ENCODE measurements at regions not wholly inside any gene's neighbourhood (a gene's known extent, or its start where the extent isn't known, plus 50 kb on each side); places are given as distances from the start of the nearest gene placed in this dataset.
A peak's percentile ranks its signal among the peaks of the same experiment; 100 is the strongest.

- DNase-seq (ENCODE audit: extremely low spot score): no peak
- Histone ChIP-seq H3K36me3 (no peaks in the 10 kb centered on the region), H3K27ac (replicated peaks in 1 of 4) (no peak overlapping the region), H3K27me3 (peaks cover 0 to 9% (median 0%) of the 10 kb centered on the region in 4 donors), H3K9me3 (no peaks in the 10 kb centered on the region), H3K4me1 (peaks cover 4 to 15% (median 6%) of the 10 kb centered on the region in 4 donors), H3K4me3 (no peak overlapping the region)
- WGBS: 22% methylated on average over 2 of the region's 4 CpGs
- intact Hi-C loops (cut with DNase I): loop anchor here (10.0 kb wide), 1 partner anchor 1478 kb away; no protein-coding TSS in a partner anchor
- TF ChIP-seq POLR2AphosphoS5 (IDR thresholded peaks at IDR 0.05) (no peak), CTCF (IDR thresholded peaks at IDR 0.05) (peak; percentile 59 to 72 (median 66))
Observed at GRCh38 chr1:219812491-219813203, 115.7 kb downstream of the SLC30A10 start.

- peaks cover 4 to 15% (median 6%) of the 10 kb centered on the region in 4 donors for H3K4me1 ChIP-seq
- no peaks in the 10 kb centered on the region for H3K36me3 ChIP-seq
- H3K27me3 ChIP-seq: peaks cover 0 to 12% (median 0%) of the 10 kb centered on the region in 4 donors
- H3K9me3 ChIP-seq: no peaks in the 10 kb centered on the region
- no peak overlapping the region for H3K27ac ChIP-seq (replicated peaks in 1 of 4)
- WGBS: 46% methylated on average over 4 of the region's 4 CpGs
- TF ChIP-seq POLR2AphosphoS5 (IDR thresholded peaks at IDR 0.05) (no peak), CTCF (IDR thresholded peaks at IDR 0.05) (no peak), EP300 (IDR thresholded peaks at IDR 0.05) (no peak), POLR2A (IDR thresholded peaks at IDR 0.05; ENCODE audit: low read depth) (no peak)
- DNase-seq (ENCODE audit: extremely low spot score): peak; percentile 90
- intact Hi-C loops (cut with DNase I): loop anchor here (10.0 kb wide), 1 partner anchor 1477 kb away; no protein-coding TSS in a partner anchor
- H3K4me3 ChIP-seq: no peak overlapping the region
Observed at GRCh38 chr1:219812086-219812485, 116.3 kb downstream of the SLC30A10 start.

GRCh38 chr1:219810451-219810850, 117.9 kb downstream of the SLC30A10 start:
- H3K9me3 ChIP-seq: no peaks in the 10 kb centered on the region
- DNase-seq (ENCODE audit: extremely low spot score): peak; percentile 86
- H3K36me3 ChIP-seq: no peaks in the 10 kb centered on the region
- H3K4me3 ChIP-seq: no peak overlapping the region
- 54% methylated on average over 5 of the region's 5 CpGs for WGBS
- no peak overlapping the region for H3K27ac ChIP-seq (replicated peaks in 1 of 4)
- peaks cover 0 to 9% (median 0%) of the 10 kb centered on the region in 4 donors for H3K27me3 ChIP-seq
- intact Hi-C loops (cut with DNase I): loop anchor here (10.0 kb wide), 1 partner anchor 1476 kb away; no protein-coding TSS in a partner anchor
- H3K4me1 ChIP-seq: peaks cover 4 to 15% (median 6%) of the 10 kb centered on the region in 4 donors
- TF ChIP-seq POLR2A (IDR thresholded peaks at IDR 0.05; ENCODE audit: low read depth) (no peak), CTCF (IDR thresholded peaks at IDR 0.05) (no peak), EP300 (IDR thresholded peaks at IDR 0.05) (no peak), POLR2AphosphoS5 (IDR thresholded peaks at IDR 0.05) (no peak)

GRCh38 chr1:219808790-219809189, 119.6 kb downstream of the SLC30A10 start:
- no peak overlapping the region for H3K27ac ChIP-seq (replicated peaks in 1 of 4)
- H3K9me3 ChIP-seq: no peaks in the 10 kb centered on the region
- H3K4me3 ChIP-seq: no peak overlapping the region
- TF ChIP-seq POLR2A (IDR thresholded peaks at IDR 0.05; ENCODE audit: low read depth) (no peak), EP300 (IDR thresholded peaks at IDR 0.05) (no peak), CTCF (IDR thresholded peaks at IDR 0.05) (no peak)
- H3K4me1 ChIP-seq: peaks cover 4 to 15% (median 6%) of the 10 kb centered on the region in 4 donors
- no peaks in the 10 kb centered on the region for H3K36me3 ChIP-seq
- intact Hi-C loops (cut with DNase I): no loop called here
- peaks cover 0 to 8% (median 0%) of the 10 kb centered on the region in 4 donors for H3K27me3 ChIP-seq
- DNase-seq (ENCODE audit: extremely low spot score): no peak
- 94% methylated on average over 7 of the region's 7 CpGs for WGBS

Data from esophagus muscularis mucosa (tissue), 4 donors.